Stomach (tissue), 4 donors: ENCODE measurements at regions not wholly inside any gene's neighbourhood (a gene's known extent, or its start where the extent isn't known, plus 50 kb on each side); places are given as distances from the start of the nearest gene placed in this dataset.

Experiments
- POLR2A ChIP-seq, 4 donors: fragments of 450-650 bp; IDR thresholded peaks; one replicate each; pipeline ENCODE4 v1.6.1; 2016; ENCODE audit warnings: antibody characterized with exemption in 4 of 4, control low read depth in 2 of 4, mild to moderate bottlenecking in 1 of 4, moderate library complexity in 1 of 4
- TF ChIP-seq, protein P1 (sequence below), 7 experiments: fragments of 450-650 bp in 4 of 7; fragments of 200-600 bp in 3 of 7; sonication (generic) in 3 of 7; IDR thresholded peaks; one replicate each; pipeline ENCODE4 v1.5.1; 2016 to 2019; ENCODE audit warnings: antibody characterized with exemption in 7 of 7, control low read depth in 2 of 7, mild to moderate bottlenecking in 1 of 7

DNA sequence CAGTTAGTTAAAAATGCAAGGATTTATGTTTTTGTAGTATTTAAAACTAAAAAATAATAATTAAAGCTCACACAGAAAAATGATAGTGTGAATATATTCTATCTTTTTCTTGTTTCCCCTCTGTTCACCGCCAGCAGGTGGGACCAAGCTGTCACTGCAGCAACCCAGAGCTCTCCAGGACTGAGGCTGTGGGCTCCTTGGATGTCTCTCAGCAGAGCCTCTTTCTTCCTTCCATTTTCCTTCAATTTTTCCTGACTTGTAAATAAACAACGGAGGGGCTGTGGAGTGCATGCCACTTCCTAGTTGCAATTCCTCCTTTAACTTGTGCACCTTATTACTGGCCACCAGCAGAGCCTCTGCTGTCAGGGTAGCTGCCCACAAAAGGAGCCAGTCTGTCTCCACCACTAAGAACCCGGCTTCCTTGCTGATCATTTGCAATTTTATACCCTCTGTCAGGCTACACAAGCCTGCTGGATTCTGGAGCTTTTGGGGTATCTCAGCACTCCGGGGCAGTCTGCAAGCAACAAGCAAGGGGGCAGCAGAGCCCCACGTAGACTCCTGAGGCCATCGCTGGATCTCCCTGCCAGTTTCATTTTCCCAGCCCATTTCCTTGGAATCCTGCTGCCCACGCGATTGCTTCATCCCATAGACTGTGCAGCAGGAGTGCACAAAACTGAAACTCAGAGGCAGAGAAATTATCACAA is 1467.4 kb downstream of the C4orf33 start:
- no peak for TF ChIP-seq POLR2A (IDR thresholded peaks at IDR 0.05)
- TF ChIP-seq, protein P1, sequence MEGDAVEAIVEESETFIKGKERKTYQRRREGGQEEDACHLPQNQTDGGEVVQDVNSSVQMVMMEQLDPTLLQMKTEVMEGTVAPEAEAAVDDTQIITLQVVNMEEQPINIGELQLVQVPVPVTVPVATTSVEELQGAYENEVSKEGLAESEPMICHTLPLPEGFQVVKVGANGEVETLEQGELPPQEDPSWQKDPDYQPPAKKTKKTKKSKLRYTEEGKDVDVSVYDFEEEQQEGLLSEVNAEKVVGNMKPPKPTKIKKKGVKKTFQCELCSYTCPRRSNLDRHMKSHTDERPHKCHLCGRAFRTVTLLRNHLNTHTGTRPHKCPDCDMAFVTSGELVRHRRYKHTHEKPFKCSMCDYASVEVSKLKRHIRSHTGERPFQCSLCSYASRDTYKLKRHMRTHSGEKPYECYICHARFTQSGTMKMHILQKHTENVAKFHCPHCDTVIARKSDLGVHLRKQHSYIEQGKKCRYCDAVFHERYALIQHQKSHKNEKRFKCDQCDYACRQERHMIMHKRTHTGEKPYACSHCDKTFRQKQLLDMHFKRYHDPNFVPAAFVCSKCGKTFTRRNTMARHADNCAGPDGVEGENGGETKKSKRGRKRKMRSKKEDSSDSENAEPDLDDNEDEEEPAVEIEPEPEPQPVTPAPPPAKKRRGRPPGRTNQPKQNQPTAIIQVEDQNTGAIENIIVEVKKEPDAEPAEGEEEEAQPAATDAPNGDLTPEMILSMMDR (IDR thresholded peaks at IDR 0.05), result peak in 3 of 7 experiments; percentile 14 to 19 (median 18)
